Caco-2 (cell line): ENCODE measurements at regions not wholly inside any gene's neighbourhood (a gene's known extent, or its start where the extent isn't known, plus 50 kb on each side); places are given as distances from the start of the nearest gene placed in this dataset.

ENCODE experiments used
- BruUV-seq: library from RNA; stranded (reverse); fragments of 400-500 nt; replicated peaks from 2 replicates; lab custom pipeline; 2021; lab: Mats Ljungman, UMichigan
- CTCF ChIA-PET: fragments of 300-600 bp; sonication (Branson Sonifier 250); formaldehyde crosslinking; loops from one replicate; lab custom pipeline; 2022; ENCODE audit warnings: antibody characterized with exemption; lab: Charles Lee
- POLR2A ChIA-PET: fragments of 300-600 bp; sonication (Branson Sonifier 250); formaldehyde crosslinking; loops from one replicate; lab custom pipeline; 2022; ENCODE audit warnings: antibody characterized with exemption; lab: Charles Lee
- DNase-seq, 2 experiments: peaks; one replicate each; pipeline versions ENCODE4 v3.0.0 to v3.0.0-alpha.2; 2020 to 2022
- H3K27me3 ChIP-seq: replicated peaks from 2 replicates; pipeline ENCODE4 v1.6.0; 2011; ENCODE audit warnings: low read length; ENCODE audit not compliant: control insufficient read depth, insufficient read depth
- H3K36me3 ChIP-seq: 2 replicates; pipeline ENCODE4 v1.5.1; 2011; ENCODE audit warnings: low read length; ENCODE audit not compliant: control insufficient read depth, insufficient read depth
- H3K4me1 ChIP-seq: fragments of 250-450 bp; sonication (Bioruptor Pico); 2 replicates; pipeline ENCODE4 v1.5.1; 2020; ENCODE audit warnings: mild to moderate bottlenecking
- H3K4me3 ChIP-seq: 2 replicates; pipeline ENCODE4 v1.5.1; 2011; ENCODE audit warnings: low read depth, mild to moderate bottlenecking, control low read depth, low read length
- H3K9me3 ChIP-seq: fragments of 250-450 bp; sonication (Bioruptor Pico); 2 replicates; pipeline ENCODE4 v1.5.1; 2020; ENCODE audit warnings: mild to moderate bottlenecking, moderate library complexity
- H3K27ac Mint-ChIP-seq: one replicate; pipeline ENCODE4 v1.8.0; 2022; ENCODE audit warnings: mixed read lengths; ENCODE audit not compliant: unreplicated experiment
- H3K27me3 Mint-ChIP-seq: one replicate; pipeline ENCODE4 v1.8.0; 2022; ENCODE audit warnings: mixed read lengths; ENCODE audit not compliant: insufficient read depth, unreplicated experiment
- H3K36me3 Mint-ChIP-seq: one replicate; pipeline ENCODE4 v1.8.0; 2022; ENCODE audit warnings: mild to moderate bottlenecking, mixed read lengths; ENCODE audit not compliant: insufficient read depth, unreplicated experiment
- H3K4me1 Mint-ChIP-seq: one replicate; pipeline ENCODE4 v1.8.0; 2022; ENCODE audit warnings: low read depth, mixed read lengths; ENCODE audit not compliant: unreplicated experiment
- H3K4me3 Mint-ChIP-seq: one replicate; pipeline ENCODE4 v1.8.0; 2022; ENCODE audit warnings: mild to moderate bottlenecking, moderate library complexity, mixed read lengths; ENCODE audit not compliant: unreplicated experiment
- H3K9me3 Mint-ChIP-seq: one replicate; pipeline ENCODE4 v1.8.0; 2022; ENCODE audit warnings: mixed read lengths; ENCODE audit not compliant: unreplicated experiment
- CTCF ChIP-seq, 2 experiments: fragments of 200-600 bp in 1 of 2; IDR thresholded peaks; 1 replicate in 1 of 2; 2 replicates in 1 of 2; pipeline versions ENCODE4 v1.5.1 to v1.8.0; 2011 to 2022; ENCODE audit warnings: antibody characterized with exemption in 1 of 2, control low read depth in 1 of 2, inconsistent platforms in 1 of 2, low read depth in 1 of 2, low read length in 1 of 2, mild to moderate bottlenecking in 1 of 2, moderate library complexity in 1 of 2; ENCODE audit not compliant: insufficient read depth in 1 of 2, severe bottlenecking in 1 of 2, unreplicated experiment in 1 of 2
- intact Hi-C: fragments of 100-400 bp; cut with micrococcal nuclease; formaldehyde crosslinking; loops from one replicate; pipeline ENCODE4 v1.10.0; 2022; ENCODE audit not compliant: unreplicated experiment

GRCh38 chr10:118926441-118926840 is 103.1 kb upstream of the NANOS1 start:
- 0 out of 2 replicates have a peak, but pooled peaks cover 2% of the 10 kb centered on the region for H3K9me3 ChIP-seq
- Mint-ChIP-seq H3K36me3 (no peaks in the 10 kb centered on the region), H3K4me3 (no peak overlapping the region), H3K27me3 (peaks cover 2% of the 10 kb centered on the region), H3K27ac (no peak overlapping the region), H3K4me1 (no peaks in the 10 kb centered on the region), H3K9me3 (peaks cover 15% of the 10 kb centered on the region)
- no peaks in the 10 kb centered on the region for H3K36me3 ChIP-seq
- ChIA-PET CTCF (no interaction called here), POLR2A (no interaction called here)
- no peak for DNase-seq
- no peaks in the 10 kb centered on the region; the same call in 1 of the 2 replicates for H3K27me3 ChIP-seq
- no peak for TF ChIP-seq CTCF (IDR thresholded peaks at IDR 0.05; ENCODE audit: insufficient read depth in 1 of 2, low read depth in 1 of 2, low read length in 1 of 2, severe bottlenecking in 1 of 2, unreplicated experiment in 1 of 2)
- no peaks in the 10 kb centered on the region for H3K4me1 ChIP-seq
- no TSS peak for BruUV-seq
- no peak overlapping the region for H3K4me3 ChIP-seq
- intact Hi-C loops = no loop called here

DNA sequence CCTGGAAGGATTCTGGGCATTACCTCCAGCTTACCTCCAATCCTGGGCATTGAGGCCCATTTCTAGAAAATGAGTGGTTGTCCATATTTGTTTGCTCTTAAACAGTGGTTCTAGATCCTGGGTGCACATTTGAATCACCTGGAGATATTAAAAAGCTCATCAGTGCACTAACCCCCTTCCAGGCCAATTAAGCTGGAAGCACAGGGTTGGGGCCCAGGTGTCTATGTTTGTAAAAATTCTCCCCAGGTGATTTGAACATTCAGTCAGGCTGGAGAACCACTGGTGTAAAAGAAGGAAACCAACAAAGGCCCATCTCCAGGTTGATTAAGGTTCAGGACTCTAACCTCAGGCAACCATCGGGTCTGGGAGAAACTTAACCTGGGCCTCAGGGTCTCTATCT is 102.6 kb upstream of the NANOS1 start:
- Mint-ChIP-seq H3K36me3 (no peaks in the 10 kb centered on the region), H3K4me3 (no peak overlapping the region), H3K9me3 (peaks cover 19% of the 10 kb centered on the region), H3K27ac (no peak overlapping the region), H3K27me3 (peaks cover 2% of the 10 kb centered on the region), H3K4me1 (no peaks in the 10 kb centered on the region)
- DNase-seq = no peak
- Histone ChIP-seq H3K4me3 (no peak overlapping the region), H3K27me3 (no peaks in the 10 kb centered on the region; the same call in 1 of the 2 replicates), H3K9me3 (0 out of 2 replicates have a peak, but pooled peaks cover 2% of the 10 kb centered on the region), H3K36me3 (no peaks in the 10 kb centered on the region), H3K4me1 (no peaks in the 10 kb centered on the region)
- POLR2A ChIA-PET = no interaction called here
- CTCF ChIA-PET = no interaction called here
- TF ChIP-seq CTCF (IDR thresholded peaks at IDR 0.05; ENCODE audit: insufficient read depth in 1 of 2, low read depth in 1 of 2, low read length in 1 of 2, severe bottlenecking in 1 of 2, unreplicated experiment in 1 of 2) = no peak
- no TSS peak for BruUV-seq
- intact Hi-C loops = no loop called here

GRCh38 chr10:118927321-118927720 is 102.2 kb upstream of the NANOS1 start:
- no peak overlapping the region for H3K27ac Mint-ChIP-seq
- ChIA-PET CTCF (interaction anchor here (0.5 kb wide), 1 partner anchor 26 kb away, joined by 3 read pairs; no protein-coding TSS in a partner anchor), POLR2A (no interaction called here)
- H3K36me3 Mint-ChIP-seq = no peaks in the 10 kb centered on the region
- H3K4me3 Mint-ChIP-seq = no peak overlapping the region
- no peaks in the 10 kb centered on the region for H3K4me1 Mint-ChIP-seq
- peaks cover 20% of the 10 kb centered on the region for H3K9me3 Mint-ChIP-seq
- Histone ChIP-seq H3K27me3 (no peaks in the 10 kb centered on the region; the same call in 1 of the 2 replicates), H3K4me1 (no peaks in the 10 kb centered on the region), H3K9me3 (0 out of 2 replicates have a peak, but pooled peaks cover 2% of the 10 kb centered on the region), H3K4me3 (no peak overlapping the region), H3K36me3 (no peaks in the 10 kb centered on the region)
- intact Hi-C loops = no loop called here
- no TSS peak for BruUV-seq
- no peak for DNase-seq
- H3K27me3 Mint-ChIP-seq = peaks cover 2% of the 10 kb centered on the region
- no peak for TF ChIP-seq CTCF (IDR thresholded peaks at IDR 0.05; ENCODE audit: insufficient read depth in 1 of 2, low read depth in 1 of 2, low read length in 1 of 2, severe bottlenecking in 1 of 2, unreplicated experiment in 1 of 2)
